GM12864 (cell line): ENCODE measurements at regions not wholly inside any gene's neighbourhood (a gene's known extent, or its start where the extent isn't known, plus 50 kb on each side); places are given as distances from the start of the nearest gene placed in this dataset.

Experiments used
- DNase-seq: peaks from one replicate; pipeline ENCODE4 v3.0.0-alpha.2; 2011; ENCODE audit warnings: low read depth
- H3K4me3 ChIP-seq: 2 replicates; pipeline ENCODE4 v1.5.1; 2011; ENCODE audit warnings: mild to moderate bottlenecking, low read depth, low read length, control low read depth
- TF ChIP-seq, protein P1 (sequence below): IDR thresholded peaks from 2 replicates; pipeline ENCODE4 v1.5.1; 2011; ENCODE audit warnings: low read depth, mild to moderate bottlenecking, moderate library complexity, low read length, control low read depth, inconsistent platforms; ENCODE audit errors: missing control alignments

- TF ChIP-seq, protein P1, sequence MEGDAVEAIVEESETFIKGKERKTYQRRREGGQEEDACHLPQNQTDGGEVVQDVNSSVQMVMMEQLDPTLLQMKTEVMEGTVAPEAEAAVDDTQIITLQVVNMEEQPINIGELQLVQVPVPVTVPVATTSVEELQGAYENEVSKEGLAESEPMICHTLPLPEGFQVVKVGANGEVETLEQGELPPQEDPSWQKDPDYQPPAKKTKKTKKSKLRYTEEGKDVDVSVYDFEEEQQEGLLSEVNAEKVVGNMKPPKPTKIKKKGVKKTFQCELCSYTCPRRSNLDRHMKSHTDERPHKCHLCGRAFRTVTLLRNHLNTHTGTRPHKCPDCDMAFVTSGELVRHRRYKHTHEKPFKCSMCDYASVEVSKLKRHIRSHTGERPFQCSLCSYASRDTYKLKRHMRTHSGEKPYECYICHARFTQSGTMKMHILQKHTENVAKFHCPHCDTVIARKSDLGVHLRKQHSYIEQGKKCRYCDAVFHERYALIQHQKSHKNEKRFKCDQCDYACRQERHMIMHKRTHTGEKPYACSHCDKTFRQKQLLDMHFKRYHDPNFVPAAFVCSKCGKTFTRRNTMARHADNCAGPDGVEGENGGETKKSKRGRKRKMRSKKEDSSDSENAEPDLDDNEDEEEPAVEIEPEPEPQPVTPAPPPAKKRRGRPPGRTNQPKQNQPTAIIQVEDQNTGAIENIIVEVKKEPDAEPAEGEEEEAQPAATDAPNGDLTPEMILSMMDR = no peak
- no peak for DNase-seq
- no peak overlapping the region for H3K4me3 ChIP-seq
Observed at GRCh38 chr5:124140060-124140459, 606.4 kb downstream of the ZNF608 start.

GRCh38 chr5:124139477-124139876 is 607.0 kb downstream of the ZNF608 start:
- no peak for DNase-seq
- TF ChIP-seq, protein P1 = no peak
- H3K4me3 ChIP-seq = no peak overlapping the region

DNA sequence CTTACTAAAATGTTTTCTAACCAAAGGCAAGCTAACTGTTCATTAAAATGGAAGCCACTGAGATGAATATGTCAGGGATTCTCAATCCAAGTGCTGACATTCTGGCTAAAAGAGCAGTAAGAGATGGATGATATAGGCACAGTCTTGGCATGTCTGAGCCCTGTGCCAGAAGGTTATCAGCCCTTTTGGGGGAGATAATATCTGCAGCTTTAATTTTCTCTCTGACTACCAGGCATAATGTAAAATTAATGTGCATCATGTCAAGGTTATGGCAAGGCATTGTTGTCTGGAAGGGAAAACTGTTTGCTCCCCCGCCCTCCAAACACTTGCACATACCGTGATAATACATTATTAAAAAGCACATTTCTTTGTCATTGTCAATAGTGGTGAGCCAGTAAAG is 609.8 kb downstream of the ZNF608 start:
- DNase-seq = no peak
- no peak overlapping the region for H3K4me3 ChIP-seq
- TF ChIP-seq, protein P1 = no peak

- H3K4me3 ChIP-seq = no peak overlapping the region
- TF ChIP-seq, protein P1 = no peak
- no peak for DNase-seq
Observed at GRCh38 chr5:124134941-124135340, 611.5 kb downstream of the ZNF608 start.

DNA sequence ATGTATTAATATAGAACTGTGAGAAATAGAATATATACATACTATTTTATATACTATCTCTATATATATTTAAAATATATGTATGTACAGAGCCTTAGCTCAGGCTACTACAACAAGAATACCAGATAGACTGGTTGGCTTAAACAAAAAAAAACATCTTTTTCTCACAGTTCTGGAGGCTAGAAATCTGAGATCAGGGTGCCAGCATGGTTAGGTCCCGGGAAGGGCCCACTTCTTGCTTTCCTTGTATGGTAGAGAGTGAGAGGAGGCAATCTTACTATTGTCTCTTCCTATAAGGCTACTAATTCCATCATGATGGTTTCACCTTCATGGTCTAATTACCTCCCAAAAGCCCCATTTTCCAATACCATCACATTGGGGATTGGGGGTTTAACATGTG is 613.0 kb downstream of the ZNF608 start:
- no peak for DNase-seq
- TF ChIP-seq, protein P1 = no peak
- no peak overlapping the region for H3K4me3 ChIP-seq

- TF ChIP-seq, protein P1 = no peak
- no peak overlapping the region for H3K4me3 ChIP-seq
- DNase-seq = no peak
Observed at GRCh38 chr5:124132843-124133242, 613.6 kb downstream of the ZNF608 start.

GRCh38 chr5:124131466-124131865 is 615.0 kb downstream of the ZNF608 start:
- H3K4me3 ChIP-seq = no peak overlapping the region
- TF ChIP-seq, protein P1 = no peak
- DNase-seq = no peak
